HK-2 (cell line): ENCODE measurements at regions not wholly inside any gene's neighbourhood (a gene's known extent, or its start where the extent isn't known, plus 50 kb on each side); places are given as distances from the start of the nearest gene placed in this dataset.

Source experiments
- DNase-seq: peaks from one replicate; pipeline ENCODE4 v3.0.0-alpha.2; 2018; ENCODE audit not compliant: unreplicated experiment

GRCh38 chr6:48176645-48177308, 65.8 kb upstream of the PTCHD4 start:
- no peak for DNase-seq

DNA sequence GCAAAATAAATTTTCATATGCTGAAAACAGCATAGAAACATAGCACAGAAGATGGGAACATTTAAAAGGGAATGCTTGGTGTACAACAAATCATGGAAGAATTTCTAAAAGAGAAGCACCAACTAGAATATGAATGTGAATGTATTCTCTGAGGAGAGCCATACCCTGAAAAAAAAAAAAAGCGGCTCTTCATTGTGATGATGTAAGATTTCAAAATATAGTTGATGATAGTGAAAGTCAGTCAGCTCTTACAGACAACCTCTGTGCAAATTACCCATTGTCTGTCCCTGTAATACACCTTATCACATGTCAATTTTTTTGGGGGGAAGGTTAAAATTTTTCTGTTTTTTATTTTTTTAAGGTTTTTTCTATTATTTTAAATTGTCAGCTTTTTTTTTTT, 58.6 kb upstream of the PTCHD4 start:
- no peak for DNase-seq
